ENCODE measurements at regions not wholly inside any gene's neighbourhood (a gene's known extent, or its start where the extent isn't known, plus 50 kb on each side); places are given as distances from the start of the nearest gene placed in this dataset.

GRCh38 chr6:62623846-62624532 is 338.0 kb upstream of the KHDRBS2 start:
- TF ChIP-seq CTCF (IDR thresholded peaks at IDR 0.05), result no peak
- no peak overlapping the region for H3K27ac ChIP-seq

- TF ChIP-seq ZFX (IDR thresholded peaks at IDR 0.05; ENCODE audit: borderline replicate concordance), result no peak
- no peak for TF ChIP-seq CTCF (IDR thresholded peaks at IDR 0.05)
- H3K27ac ChIP-seq, result no peak overlapping the region
These were observed 329.5 kb upstream of the KHDRBS2 start for GRCh38 chr6:62615366-62616015.

- H3K27ac ChIP-seq, result no peak overlapping the region
- TF ChIP-seq CTCF (IDR thresholded peaks at IDR 0.05), result peak; percentile 34
- no peak for TF ChIP-seq ZFX (IDR thresholded peaks at IDR 0.05; ENCODE audit: borderline replicate concordance)
These were observed 328.4 kb upstream of the KHDRBS2 start for GRCh38 chr6:62614442-62614841.

GRCh38 chr6:62613928-62614327 is 327.9 kb upstream of the KHDRBS2 start:
- TF ChIP-seq CTCF (IDR thresholded peaks at IDR 0.05) (no peak), ZFX (IDR thresholded peaks at IDR 0.05; ENCODE audit: borderline replicate concordance) (no peak)
- no peak overlapping the region for H3K27ac ChIP-seq

GRCh38 chr6:62612471-62612870 is 326.4 kb upstream of the KHDRBS2 start:
- H3K27ac ChIP-seq, result no peak overlapping the region
- TF ChIP-seq CTCF (IDR thresholded peaks at IDR 0.05) (no peak), ZFX (IDR thresholded peaks at IDR 0.05; ENCODE audit: borderline replicate concordance) (no peak)

- TF ChIP-seq ZFX (IDR thresholded peaks at IDR 0.05; ENCODE audit: borderline replicate concordance) (no peak), CTCF (IDR thresholded peaks at IDR 0.05) (no peak)
- H3K27ac ChIP-seq, result no peak overlapping the region
These were observed 284.3 kb upstream of the KHDRBS2 start for GRCh38 chr6:62570372-62570771.

GRCh38 chr6:62541502-62541901 is 255.5 kb upstream of the KHDRBS2 start:
- TF ChIP-seq CTCF (IDR thresholded peaks at IDR 0.05), result no peak
- no peak for TF ChIP-seq ZFX (IDR thresholded peaks at IDR 0.05; ENCODE audit: borderline replicate concordance)
- peak overlapping the region; percentile 51 for H3K27ac ChIP-seq

Data from 22Rv1 (cell line).